Heart left ventricle (tissue), 16 donors: ENCODE measurements at regions not wholly inside any gene's neighbourhood (a gene's known extent, or its start where the extent isn't known, plus 50 kb on each side); places are given as distances from the start of the nearest gene placed in this dataset.

Experiments used
- ATAC-seq, 4 donors: fragments of 200-7000 bp; cut with Tn5 transposase; one replicate each; pipeline ENCODE4 v1.9.1; 2020 to 2022; ENCODE audit warnings: moderate library complexity in 4 of 4, mild to moderate bottlenecking in 3 of 4, moderate number of reproducible peaks in 1 of 4
- DNase-seq, 5 donors: peaks; one replicate each; pipeline ENCODE4 v3.0.0-alpha.2; 2020
- H3K27ac ChIP-seq, 12 donors: fragments of 200-600 bp; sonication (generic) in 4 of 12; one replicate each; pipeline versions ENCODE4 v1.5.0 to v1.8.0; 2016 to 2022; ENCODE audit warnings: mild to moderate bottlenecking in 2 of 12
- H3K27me3 ChIP-seq, 9 donors: fragments of 200-600 bp; sonication (generic) in 2 of 9; one replicate each; pipeline versions ENCODE4 v1.5.1 to v1.8.0; 2016 to 2022; ENCODE audit warnings: mild to moderate bottlenecking in 3 of 9
- H3K36me3 ChIP-seq, 9 donors: fragments of 200-600 bp; sonication (generic) in 2 of 9; one replicate each; pipeline versions ENCODE4 v1.5.0 to v1.8.0; 2018 to 2022; ENCODE audit warnings: mild to moderate bottlenecking in 2 of 9
- H3K4me1 ChIP-seq, 12 donors: fragments of 200-600 bp; sonication (generic) in 4 of 12; one replicate each; pipeline versions ENCODE4 v1.5.0 to v1.8.0; 2016 to 2022; ENCODE audit warnings: mild to moderate bottlenecking in 3 of 12
- H3K4me3 ChIP-seq, 12 donors: fragments of 200-600 bp; sonication (generic) in 4 of 12; one replicate each; pipeline versions ENCODE4 v1.5.0 to v1.8.0; 2017 to 2022; ENCODE audit warnings: mild to moderate bottlenecking in 9 of 12, moderate library complexity in 4 of 12
- H3K9me3 ChIP-seq, 12 donors: fragments of 200-600 bp; sonication (generic) in 4 of 12; one replicate each; pipeline versions ENCODE4 v1.5.0 to v1.8.0; 2016 to 2022; ENCODE audit warnings: mild to moderate bottlenecking in 1 of 12
- POLR2A ChIP-seq, 2 donors: fragments of 450-650 bp; IDR thresholded peaks; one replicate each; pipeline ENCODE4 v1.6.1; 2017; ENCODE audit warnings: antibody characterized with exemption in 2 of 2, mild to moderate bottlenecking in 2 of 2, moderate library complexity in 2 of 2
- WGBS, 4 donors: extraction: QIAGEN DNeasy Blood & Tissue Kit in 2 of 4; methylation state at CpG; one replicate each; pipeline versions ENCODE4 v1.1.5 to v1.1.7; 2013 to 2018; 5-methylcytosine and 5-hydroxymethylcytosine counted together
- intact Hi-C, 10 donors: fragments of 100-400 bp; cut with DNase I; formaldehyde crosslinking; loops; one replicate each; pipeline versions ENCODE4 v1.11.1 to v1.14.2; 2022
- TF ChIP-seq, protein P1 (sequence below), 12 donors: fragments of 200-600 bp; sonication (generic) in 4 of 12; IDR thresholded peaks; one replicate each; pipeline versions ENCODE4 v1.5.0 to v1.8.0; 2018 to 2022; ENCODE audit warnings: antibody characterized with exemption in 12 of 12, mild to moderate bottlenecking in 5 of 12
- donor health status: ischemic (EF 13 %, LVEDD 7.1; RV severe dilation, severe dysfunction).
- donor health status: healthy with polysubstance abuse.
- donor health status: DM: no; HTN: yes; CAD: no.
- donor health status: DM: no; HTN: no; CAD: no.
- donor health status: ischemic (EF 25% LVEDD 6.9; RV normal size, moderate dysfunction).
- donor health status: ischemic (EF 25% LVEDD 5.7; RV mildly dilated, moderate dysfunction).
- donor health status: healthy.
- donor health status: DM: yes; HTN: yes; CAD: no.
- donor health status: ischemic (EF 35%, LVEDD 5.7; RV mildly dilated, moderate dysfunction).
- donor health status: nonischemic (EF 11% LVEDD 7.7; RV severe dilation, severe dysfunction).
- donor health status: DM: yes; HTN: yes; CAD: no.
- donor health status: PGD.
- donor health status: ischemic (EF 29% LVEDD 5.4; RV normal size, mild dysfunction).
- donor health status: nonischemic (EF 23%, LVEDD 6.1; RV moderate dilation, normal function).

DNA sequence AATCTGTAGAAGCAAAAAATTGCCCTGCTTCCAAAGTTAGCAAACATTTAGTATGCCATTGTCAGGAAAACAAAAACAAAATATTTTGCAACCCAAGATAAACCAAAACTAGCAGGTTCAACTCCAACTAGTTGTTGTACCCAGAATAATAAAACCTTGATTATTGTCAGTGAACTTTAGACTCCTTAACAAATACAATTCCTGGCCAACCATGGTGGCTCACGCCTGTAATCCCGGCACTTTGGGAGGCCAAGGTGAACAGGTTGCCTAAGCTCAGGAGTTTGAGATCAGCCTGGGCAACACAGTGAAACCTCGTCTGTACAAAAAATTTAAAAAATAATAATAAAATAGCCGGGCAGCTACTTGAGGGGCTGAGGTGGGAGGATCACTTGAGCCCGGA lies 53.6 kb upstream of the EPCAM start:
- intact Hi-C loops, result no loop called here
- TF ChIP-seq POLR2A (IDR thresholded peaks at IDR 0.05), result no peak
- TF ChIP-seq, protein P1, sequence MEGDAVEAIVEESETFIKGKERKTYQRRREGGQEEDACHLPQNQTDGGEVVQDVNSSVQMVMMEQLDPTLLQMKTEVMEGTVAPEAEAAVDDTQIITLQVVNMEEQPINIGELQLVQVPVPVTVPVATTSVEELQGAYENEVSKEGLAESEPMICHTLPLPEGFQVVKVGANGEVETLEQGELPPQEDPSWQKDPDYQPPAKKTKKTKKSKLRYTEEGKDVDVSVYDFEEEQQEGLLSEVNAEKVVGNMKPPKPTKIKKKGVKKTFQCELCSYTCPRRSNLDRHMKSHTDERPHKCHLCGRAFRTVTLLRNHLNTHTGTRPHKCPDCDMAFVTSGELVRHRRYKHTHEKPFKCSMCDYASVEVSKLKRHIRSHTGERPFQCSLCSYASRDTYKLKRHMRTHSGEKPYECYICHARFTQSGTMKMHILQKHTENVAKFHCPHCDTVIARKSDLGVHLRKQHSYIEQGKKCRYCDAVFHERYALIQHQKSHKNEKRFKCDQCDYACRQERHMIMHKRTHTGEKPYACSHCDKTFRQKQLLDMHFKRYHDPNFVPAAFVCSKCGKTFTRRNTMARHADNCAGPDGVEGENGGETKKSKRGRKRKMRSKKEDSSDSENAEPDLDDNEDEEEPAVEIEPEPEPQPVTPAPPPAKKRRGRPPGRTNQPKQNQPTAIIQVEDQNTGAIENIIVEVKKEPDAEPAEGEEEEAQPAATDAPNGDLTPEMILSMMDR (IDR thresholded peaks at IDR 0.05), result no peak
- Histone ChIP-seq H3K27me3 (no peaks in the 10 kb centered on the region), H3K36me3 (no peaks in the 10 kb centered on the region), H3K9me3 (no peaks in the 10 kb centered on the region), H3K27ac (no peak overlapping the region), H3K4me3 (no peak overlapping the region), H3K4me1 (peaks cover 2 to 16% (median 12%) of the 10 kb centered on the region in 12 donors)
- DNase-seq, result no peak
- ATAC-seq, result no peak
- WGBS, 4 donors, result 92 to 94% (median 93%) methylated on average over 5 of the region's 5 CpGs

DNA sequence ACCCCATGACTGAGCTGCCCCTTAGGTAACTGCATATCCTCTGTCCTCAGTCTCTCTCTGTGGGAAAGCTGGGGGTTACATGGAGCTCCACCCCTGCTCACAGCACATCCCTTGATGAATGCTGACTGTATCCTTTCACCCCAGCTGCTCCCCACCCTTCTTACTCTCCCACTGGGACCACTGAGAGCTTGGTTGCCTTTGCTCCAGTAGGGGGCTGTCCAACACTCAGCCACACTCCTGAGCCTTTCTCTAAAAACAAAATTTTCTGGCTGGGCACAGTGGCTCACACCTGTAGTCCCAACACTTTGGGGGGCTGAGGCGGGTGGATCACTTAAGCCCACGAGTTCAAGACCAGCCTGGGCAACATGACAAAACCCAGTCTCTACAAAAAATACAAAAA lies 55.4 kb upstream of the EPCAM start:
- Histone ChIP-seq H3K4me1 (peaks cover 3 to 31% (median 21%) of the 10 kb centered on the region in 12 donors), H3K27ac (peak overlapping the region in 1 of 12 donors; percentile 68), H3K9me3 (no peaks in the 10 kb centered on the region), H3K27me3 (no peaks in the 10 kb centered on the region), H3K4me3 (no peak overlapping the region), H3K36me3 (no peaks in the 10 kb centered on the region)
- no peak for DNase-seq
- intact Hi-C loops, result loop anchor here in 2 of 10 donors (5.0 kb wide), 2 partner anchors 41 to 751 kb away; no protein-coding TSS in a partner anchor
- TF ChIP-seq POLR2A (IDR thresholded peaks at IDR 0.05), result no peak
- TF ChIP-seq, protein P1 (IDR thresholded peaks at IDR 0.05), result no peak
- 80 to 97% (median 92%) methylated on average over 2 of the region's 2 CpGs for WGBS, 4 donors
- no peak for ATAC-seq

DNA sequence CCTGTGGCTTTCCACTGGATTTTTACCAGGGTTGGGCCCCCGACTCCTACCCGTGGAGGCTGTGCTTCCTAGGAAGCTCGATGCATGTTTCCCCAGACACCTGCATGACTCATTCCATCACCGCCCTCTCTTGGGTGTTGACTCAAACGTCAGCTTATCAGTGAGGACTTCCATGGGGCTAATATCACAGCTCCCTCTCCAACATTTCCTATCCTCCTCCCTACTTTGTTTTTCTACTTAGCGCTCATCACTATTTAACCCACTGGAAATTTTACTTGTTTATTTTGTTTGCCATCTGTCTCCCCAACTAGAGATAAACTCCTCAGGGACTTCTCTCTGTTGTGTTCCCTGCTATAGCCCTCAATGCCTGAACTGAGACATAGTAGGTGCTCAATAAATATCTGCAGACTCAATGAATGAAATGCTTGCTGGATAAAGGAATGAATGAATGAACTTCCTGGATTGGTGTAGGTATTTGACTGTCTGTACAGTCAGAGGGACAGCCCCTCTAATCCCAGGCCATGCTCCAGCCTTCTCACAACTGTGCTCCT lies 55.9 kb upstream of the EPCAM start:
- Histone ChIP-seq H3K9me3 (no peaks in the 10 kb centered on the region), H3K36me3 (no peaks in the 10 kb centered on the region), H3K27me3 (no peaks in the 10 kb centered on the region), H3K27ac (peak overlapping the region in 1 of 12 donors; percentile 68), H3K4me3 (no peak overlapping the region), H3K4me1 (peaks cover 3 to 31% (median 21%) of the 10 kb centered on the region in 12 donors)
- intact Hi-C loops, result loop anchor here in 2 of 10 donors (5.0 kb wide), 2 partner anchors 41 to 751 kb away; no protein-coding TSS in a partner anchor
- ATAC-seq, result peak in 2 of 4 donors; percentile 31 to 44
- 53 to 67% (median 56%) methylated on average over 6 of the region's 6 CpGs for WGBS, 4 donors
- peak in 1 of 5 donors; percentile 46 for DNase-seq
- no peak for TF ChIP-seq POLR2A (IDR thresholded peaks at IDR 0.05)
- TF ChIP-seq, protein P1 (IDR thresholded peaks at IDR 0.05), result no peak

DNA sequence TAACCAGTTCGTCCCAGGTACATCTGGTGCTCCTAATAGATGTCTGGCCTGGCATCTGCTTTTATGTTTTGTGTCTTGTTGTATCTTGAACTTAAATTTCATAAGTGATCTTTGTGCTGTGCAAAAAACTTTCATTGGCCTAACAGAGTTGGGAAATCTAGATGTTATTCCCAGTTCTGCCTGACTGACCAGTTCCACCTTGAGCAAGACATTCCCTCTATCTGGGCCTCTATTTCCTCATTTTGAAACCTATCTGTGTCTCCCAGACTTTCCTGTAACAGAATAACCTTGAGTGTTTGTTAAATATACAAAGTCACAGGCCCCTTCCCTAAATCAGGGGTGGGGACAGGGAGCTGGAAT lies 56.6 kb upstream of the EPCAM start:
- ATAC-seq (no peak), DNase-seq (no peak)
- 92 to 100% (median 96%) methylated on average over 1 of the region's 1 CpG for WGBS, 4 donors
- no peaks in the 10 kb centered on the region for H3K27me3 ChIP-seq
- TF ChIP-seq, protein P1 (IDR thresholded peaks at IDR 0.05), result no peak
- TF ChIP-seq POLR2A (IDR thresholded peaks at IDR 0.05), result no peak
- peak overlapping the region in 2 of 12 donors; percentile 37 to 68 for H3K27ac ChIP-seq
- no peaks in the 10 kb centered on the region for H3K36me3 ChIP-seq
- peaks cover 3 to 37% (median 21%) of the 10 kb centered on the region in 12 donors for H3K4me1 ChIP-seq
- H3K4me3 ChIP-seq, result no peak overlapping the region
- intact Hi-C loops, result loop anchor here in 2 of 10 donors (5.0 kb wide), 2 partner anchors 40 to 750 kb away; no protein-coding TSS in a partner anchor
- no peaks in the 10 kb centered on the region for H3K9me3 ChIP-seq
